Ovary (tissue), 7 donors: ENCODE measurements at regions not wholly inside any gene's neighbourhood (a gene's known extent, or its start where the extent isn't known, plus 50 kb on each side); places are given as distances from the start of the nearest gene placed in this dataset.

Source experiments
- DNase-seq, 5 donors: peaks; one replicate each; pipeline ENCODE4 v3.0.0-alpha.2; 2019 to 2020
- H3K27ac ChIP-seq, 2 donors: fragments of 200-600 bp; one replicate each; pipeline versions ENCODE4 v1.5.1 to v1.8.0; 2019 to 2022
- H3K27me3 ChIP-seq: fragments of 200-600 bp; one replicate; pipeline ENCODE4 v1.8.0; 2022
- H3K36me3 ChIP-seq: fragments of 200-600 bp; sonication (generic); one replicate; pipeline ENCODE4 v1.5.1; 2019
- H3K4me1 ChIP-seq: one replicate; pipeline ENCODE4 v1.8.1; 2013; ENCODE audit warnings: mild to moderate bottlenecking, moderate library complexity; ENCODE audit not compliant: insufficient read depth
- H3K4me3 ChIP-seq: fragments of 200-600 bp; sonication (generic); one replicate; pipeline ENCODE4 v1.5.1; 2017
- H3K9me3 ChIP-seq, 2 donors: fragments of 200-600 bp in 1 of 2; sonication (generic) in 1 of 2; one replicate each; pipeline versions ENCODE4 v1.5.1 to v1.8.1; 2013 to 2019; ENCODE audit warnings: mild to moderate bottlenecking in 1 of 2, moderate library complexity in 1 of 2
- EP300 ChIP-seq: sonication (generic); formaldehyde crosslinking; IDR thresholded peaks from one replicate; pipeline ENCODE4 v1.6.1; 2017; ENCODE audit warnings: antibody characterized with exemption
- POLR2A ChIP-seq: fragments of 450-650 bp; IDR thresholded peaks from one replicate; pipeline ENCODE4 v1.6.1; 2017; ENCODE audit warnings: antibody characterized with exemption, mild to moderate bottlenecking, moderate library complexity
- whole genome bisulfite sequencing, 3 donors: extraction: QIAGEN DNeasy Blood & Tissue Kit in 1 of 3; methylation state at CpG; one replicate each; pipeline versions ENCODE4 v1.1.5 to v1.1.7; 2013 to 2017; 5-methylcytosine and 5-hydroxymethylcytosine counted together
- intact Hi-C, 4 donors: fragments of 100-400 bp; cut with DNase I; formaldehyde crosslinking; loops; one replicate each; pipeline versions ENCODE4 v1.11.0 to v1.15.1; 2022 to 2023
- TF ChIP-seq, protein P1 (sequence below), 3 donors: fragments of 450-650 bp in 2 of 3; fragments of 200-600 bp in 1 of 3; IDR thresholded peaks; one replicate each; pipeline versions ENCODE4 v1.5.1 to v1.8.0; 2016 to 2022; ENCODE audit warnings: antibody characterized with exemption in 3 of 3, mild to moderate bottlenecking in 1 of 3
- donor health status: DM: no; HTN: no; CAD: no; lungs with moderate emphysema.
- donor health status: DM: no; HTN: no; CAD: no.
- donor health status: Bipolar disorder and iron deficiency.
- donor health status: DM: no; HTN: no; CAD: no.
- donor health status: DM: yes; HTN: yes; CAD: no.

DNA sequence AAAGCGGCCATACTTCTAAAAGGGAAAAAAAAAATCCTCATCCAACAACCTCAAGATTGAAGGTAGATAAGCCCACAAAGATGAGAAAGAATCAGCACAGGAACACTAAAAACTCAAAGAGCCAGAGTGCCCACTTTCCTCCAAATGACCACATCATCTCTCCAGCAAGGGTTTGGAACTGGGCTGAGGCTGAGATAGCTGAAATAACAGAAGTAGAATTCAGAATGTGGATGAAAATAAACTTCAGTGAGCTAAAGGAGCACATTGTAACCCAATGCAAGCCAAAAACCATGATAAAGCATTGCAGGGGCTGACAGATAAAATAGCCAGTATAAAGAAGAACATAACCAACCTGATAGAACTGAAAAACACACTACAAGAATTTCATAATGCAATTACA, 158.7 kb upstream of the UBE2E2 start:
- TF ChIP-seq EP300 (no peak), POLR2A (no peak)
- TF ChIP-seq, protein P1, sequence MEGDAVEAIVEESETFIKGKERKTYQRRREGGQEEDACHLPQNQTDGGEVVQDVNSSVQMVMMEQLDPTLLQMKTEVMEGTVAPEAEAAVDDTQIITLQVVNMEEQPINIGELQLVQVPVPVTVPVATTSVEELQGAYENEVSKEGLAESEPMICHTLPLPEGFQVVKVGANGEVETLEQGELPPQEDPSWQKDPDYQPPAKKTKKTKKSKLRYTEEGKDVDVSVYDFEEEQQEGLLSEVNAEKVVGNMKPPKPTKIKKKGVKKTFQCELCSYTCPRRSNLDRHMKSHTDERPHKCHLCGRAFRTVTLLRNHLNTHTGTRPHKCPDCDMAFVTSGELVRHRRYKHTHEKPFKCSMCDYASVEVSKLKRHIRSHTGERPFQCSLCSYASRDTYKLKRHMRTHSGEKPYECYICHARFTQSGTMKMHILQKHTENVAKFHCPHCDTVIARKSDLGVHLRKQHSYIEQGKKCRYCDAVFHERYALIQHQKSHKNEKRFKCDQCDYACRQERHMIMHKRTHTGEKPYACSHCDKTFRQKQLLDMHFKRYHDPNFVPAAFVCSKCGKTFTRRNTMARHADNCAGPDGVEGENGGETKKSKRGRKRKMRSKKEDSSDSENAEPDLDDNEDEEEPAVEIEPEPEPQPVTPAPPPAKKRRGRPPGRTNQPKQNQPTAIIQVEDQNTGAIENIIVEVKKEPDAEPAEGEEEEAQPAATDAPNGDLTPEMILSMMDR (IDR thresholded peaks at IDR 0.05): no peak
- intact Hi-C loops: no loop called here
- no peaks in the 10 kb centered on the region for H3K4me1 ChIP-seq
- H3K27ac ChIP-seq: no peak overlapping the region
- H3K36me3 ChIP-seq: no peaks in the 10 kb centered on the region
- WGBS, 3 donors: 94 to 97% (median 95%) methylated on average over 1 of the region's 1 CpG
- H3K9me3 ChIP-seq: no peaks in the 10 kb centered on the region
- no peak overlapping the region for H3K4me3 ChIP-seq
- H3K27me3 ChIP-seq: no peaks in the 10 kb centered on the region
- no peak for DNase-seq

DNA sequence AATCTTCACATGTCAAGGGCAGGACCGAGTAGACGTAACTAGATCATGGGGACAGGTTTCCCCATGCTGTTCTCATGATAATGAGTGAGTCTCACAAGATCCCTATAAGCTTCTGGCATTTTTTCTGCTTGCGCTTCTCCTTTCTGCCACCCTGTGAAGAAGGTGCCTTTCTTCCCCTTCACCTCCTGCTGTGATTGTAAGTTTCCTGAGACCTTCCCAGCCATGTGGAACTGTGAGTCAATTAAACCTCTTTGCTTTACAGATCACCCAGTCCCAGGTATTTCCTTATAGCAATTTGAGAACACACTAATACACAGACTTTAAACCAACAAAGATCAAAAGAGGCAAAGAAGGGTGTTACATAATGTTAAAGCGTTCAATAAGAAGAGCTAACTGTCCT, 156.6 kb upstream of the UBE2E2 start:
- no peaks in the 10 kb centered on the region for H3K4me1 ChIP-seq
- H3K27ac ChIP-seq: no peak overlapping the region
- H3K9me3 ChIP-seq: no peaks in the 10 kb centered on the region
- TF ChIP-seq EP300: no peak
- TF ChIP-seq, protein P1 (IDR thresholded peaks at IDR 0.05): no peak
- TF ChIP-seq POLR2A: no peak
- intact Hi-C loops: no loop called here
- no peak overlapping the region for H3K4me3 ChIP-seq
- DNase-seq: no peak
- 89 to 97% (median 93%) methylated on average over 4 of the region's 4 CpGs for WGBS, 3 donors
- H3K27me3 ChIP-seq: no peaks in the 10 kb centered on the region
- H3K36me3 ChIP-seq: no peaks in the 10 kb centered on the region

DNA sequence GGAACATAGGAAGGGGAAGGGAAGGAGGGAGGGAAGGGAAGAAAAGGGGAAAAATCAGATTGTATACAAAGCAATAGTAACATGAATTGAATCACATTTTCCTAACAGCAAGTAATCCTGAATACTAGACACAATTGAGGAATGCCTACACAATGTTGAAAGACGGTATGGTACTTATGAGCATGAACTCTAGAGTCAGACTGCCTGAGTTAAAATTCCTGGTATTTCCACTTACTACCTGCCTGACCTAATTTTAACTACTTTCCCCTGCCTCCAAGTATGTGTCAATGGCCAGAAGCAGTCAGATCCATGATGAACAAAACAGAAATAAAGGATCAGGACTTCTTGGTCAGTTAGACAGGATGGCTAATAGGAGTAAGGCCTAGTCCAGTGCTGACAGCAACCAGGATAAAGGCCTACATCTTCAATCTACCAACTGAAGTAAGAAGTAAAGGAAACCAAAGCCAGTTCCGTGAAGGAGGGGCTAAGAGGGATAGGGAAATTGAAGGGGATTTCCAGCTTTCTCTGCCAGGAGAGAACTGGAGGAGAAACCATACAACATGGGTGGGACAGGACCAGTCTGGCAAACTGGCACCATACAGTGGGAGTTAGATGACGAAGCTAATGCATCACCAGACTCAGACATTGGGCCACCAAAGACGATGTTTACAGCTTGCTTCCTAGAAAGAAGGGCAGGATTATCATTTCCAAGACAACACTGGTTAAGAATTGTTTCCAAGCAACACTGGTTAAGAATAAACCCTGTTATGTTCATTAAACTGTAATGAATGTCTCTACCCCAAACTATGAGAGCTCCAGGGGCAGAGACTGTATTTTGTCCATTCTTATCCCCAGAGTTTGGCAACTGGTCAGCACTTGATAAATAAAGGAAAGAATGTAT, 151.6 kb upstream of the UBE2E2 start:
- no peak for TF ChIP-seq POLR2A
- no peak for TF ChIP-seq EP300
- TF ChIP-seq, protein P1 (IDR thresholded peaks at IDR 0.05): no peak
- 68 to 79% (median 73%) methylated on average over 4 of the region's 4 CpGs for WGBS, 3 donors
- H3K27me3 ChIP-seq: no peaks in the 10 kb centered on the region
- H3K36me3 ChIP-seq: no peaks in the 10 kb centered on the region
- H3K9me3 ChIP-seq: no peaks in the 10 kb centered on the region
- H3K4me3 ChIP-seq: no peak overlapping the region
- no peak for DNase-seq
- intact Hi-C loops: no loop called here
- H3K4me1 ChIP-seq: no peaks in the 10 kb centered on the region
- no peak overlapping the region for H3K27ac ChIP-seq

DNA sequence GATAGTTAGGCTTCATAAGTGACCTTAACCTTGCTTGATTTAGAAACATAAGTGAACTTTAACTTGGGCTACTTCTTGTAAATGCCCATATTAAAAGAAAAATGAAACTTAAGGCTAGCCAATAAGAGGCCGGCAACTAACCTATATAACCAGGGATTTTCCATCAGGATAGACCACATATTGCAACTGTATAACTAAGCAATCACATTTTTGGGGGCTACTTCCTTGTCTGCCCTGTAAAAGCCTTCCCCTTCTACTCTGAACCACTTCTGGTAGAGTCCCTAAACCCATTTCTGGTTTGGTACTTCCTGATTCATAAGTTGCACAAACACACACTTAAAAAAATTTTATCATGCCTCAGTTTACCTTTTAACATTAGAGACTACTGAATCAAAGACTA, 150.9 kb upstream of the UBE2E2 start:
- Histone ChIP-seq H3K4me3 (no peak overlapping the region), H3K4me1 (no peaks in the 10 kb centered on the region), H3K27ac (no peak overlapping the region), H3K27me3 (no peaks in the 10 kb centered on the region), H3K36me3 (no peaks in the 10 kb centered on the region), H3K9me3 (no peaks in the 10 kb centered on the region)
- no peak for TF ChIP-seq EP300
- TF ChIP-seq POLR2A: no peak
- TF ChIP-seq, protein P1 (IDR thresholded peaks at IDR 0.05): no peak
- DNase-seq: no peak
- intact Hi-C loops: no loop called here
- WGBS, 3 donors: 79 to 94% (median 87%) methylated on average over 1 of the region's 1 CpG
